Thyroid gland (tissue), 4 donors: ENCODE measurements at regions not wholly inside any gene's neighbourhood (a gene's known extent, or its start where the extent isn't known, plus 50 kb on each side); places are given as distances from the start of the nearest gene placed in this dataset.
"Not testable (repeated sequence)": the region's sequence is repeated elsewhere in the genome, so short reads cannot be mapped to it uniquely, and the experiment has no call there.

ENCODE experiments used
- DNase-seq, 2 donors: peaks; one replicate each; pipeline ENCODE4 v3.0.0-alpha.2; 2019
- H3K27ac ChIP-seq, 3 donors: fragments of 200-600 bp; sonication (generic); 1 replicate in 2 of 3; 2 replicates in 1 of 3; pipeline ENCODE4 v1.5.1; 2016 to 2019; ENCODE audit warnings: mild to moderate bottlenecking in 1 of 3, moderate library complexity in 1 of 3
- H3K27me3 ChIP-seq: fragments of 200-600 bp; sonication (generic); one replicate; pipeline ENCODE4 v1.5.1; 2019
- H3K36me3 ChIP-seq, 2 donors: fragments of 200-600 bp; sonication (generic); one replicate each; pipeline ENCODE4 v1.5.1; 2016 to 2019
- H3K4me1 ChIP-seq, 2 donors: fragments of 200-600 bp; sonication (generic); one replicate each; pipeline ENCODE4 v1.5.1; 2017 to 2019
- H3K4me3 ChIP-seq, 3 donors: fragments of 200-600 bp; sonication (generic); replicated peaks in 1 of 3; 1 replicate in 2 of 3; 2 replicates in 1 of 3; pipeline ENCODE4 v1.5.1; 2016; ENCODE audit warnings: mild to moderate bottlenecking in 1 of 3
- H3K9me3 ChIP-seq: fragments of 200-600 bp; sonication (generic); one replicate; pipeline ENCODE4 v1.5.1; 2017
- POLR2A ChIP-seq, 2 donors: fragments of 450-650 bp; IDR thresholded peaks; one replicate each; pipeline ENCODE4 v1.6.1; 2017; ENCODE audit warnings: antibody characterized with exemption in 2 of 2, mild to moderate bottlenecking in 2 of 2, moderate library complexity in 1 of 2
- WGBS, 2 donors: methylation state at CpG; one replicate each; pipeline ENCODE4 v1.1.5; 2017; 5-methylcytosine and 5-hydroxymethylcytosine counted together
- intact Hi-C: fragments of 100-400 bp; cut with DNase I; formaldehyde crosslinking; loops from one replicate; pipeline ENCODE4 v1.15.1; 2023
- TF ChIP-seq, protein P1 (sequence below), 6 experiments: fragments of 200-600 bp in 3 of 6; fragments of 450-650 bp in 3 of 6; sonication (generic) in 3 of 6; IDR thresholded peaks; one replicate each; pipeline ENCODE4 v1.5.1; 2016 to 2019; ENCODE audit warnings: antibody characterized with exemption in 6 of 6, mild to moderate bottlenecking in 2 of 6, inconsistent platforms in 1 of 6, moderate library complexity in 1 of 6

DNA sequence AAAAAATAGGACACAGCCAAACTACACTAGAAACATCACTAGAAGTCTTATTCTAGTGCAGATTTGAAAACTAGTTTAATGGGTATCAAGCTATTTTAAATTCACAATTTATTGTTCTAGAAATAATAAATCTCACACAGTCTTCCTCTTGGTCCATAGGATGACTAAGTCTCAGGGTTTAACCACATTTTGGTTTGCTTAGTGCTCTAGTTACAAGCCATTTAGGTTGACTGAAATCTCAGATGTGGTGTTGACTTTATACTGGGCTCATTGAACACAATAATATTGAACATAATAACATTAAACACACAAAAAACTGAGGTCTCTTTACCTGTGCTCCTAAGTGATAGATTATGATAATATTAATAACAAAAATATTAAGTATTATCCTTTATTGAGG, 760.3 kb upstream of the CCDC179 start:
- Histone ChIP-seq H3K27me3 (no peaks in the 10 kb centered on the region), H3K36me3 (no peaks in the 10 kb centered on the region), H3K27ac (no peak overlapping the region), H3K9me3 (no peaks in the 10 kb centered on the region), H3K4me1 (no peaks in the 10 kb centered on the region), H3K4me3 (no peak overlapping the region)
- intact Hi-C loops: no loop called here
- DNase-seq: no peak
- no peak for TF ChIP-seq POLR2A (IDR thresholded peaks at IDR 0.05)
- TF ChIP-seq, protein P1, sequence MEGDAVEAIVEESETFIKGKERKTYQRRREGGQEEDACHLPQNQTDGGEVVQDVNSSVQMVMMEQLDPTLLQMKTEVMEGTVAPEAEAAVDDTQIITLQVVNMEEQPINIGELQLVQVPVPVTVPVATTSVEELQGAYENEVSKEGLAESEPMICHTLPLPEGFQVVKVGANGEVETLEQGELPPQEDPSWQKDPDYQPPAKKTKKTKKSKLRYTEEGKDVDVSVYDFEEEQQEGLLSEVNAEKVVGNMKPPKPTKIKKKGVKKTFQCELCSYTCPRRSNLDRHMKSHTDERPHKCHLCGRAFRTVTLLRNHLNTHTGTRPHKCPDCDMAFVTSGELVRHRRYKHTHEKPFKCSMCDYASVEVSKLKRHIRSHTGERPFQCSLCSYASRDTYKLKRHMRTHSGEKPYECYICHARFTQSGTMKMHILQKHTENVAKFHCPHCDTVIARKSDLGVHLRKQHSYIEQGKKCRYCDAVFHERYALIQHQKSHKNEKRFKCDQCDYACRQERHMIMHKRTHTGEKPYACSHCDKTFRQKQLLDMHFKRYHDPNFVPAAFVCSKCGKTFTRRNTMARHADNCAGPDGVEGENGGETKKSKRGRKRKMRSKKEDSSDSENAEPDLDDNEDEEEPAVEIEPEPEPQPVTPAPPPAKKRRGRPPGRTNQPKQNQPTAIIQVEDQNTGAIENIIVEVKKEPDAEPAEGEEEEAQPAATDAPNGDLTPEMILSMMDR (IDR thresholded peaks at IDR 0.05): no peak

DNA sequence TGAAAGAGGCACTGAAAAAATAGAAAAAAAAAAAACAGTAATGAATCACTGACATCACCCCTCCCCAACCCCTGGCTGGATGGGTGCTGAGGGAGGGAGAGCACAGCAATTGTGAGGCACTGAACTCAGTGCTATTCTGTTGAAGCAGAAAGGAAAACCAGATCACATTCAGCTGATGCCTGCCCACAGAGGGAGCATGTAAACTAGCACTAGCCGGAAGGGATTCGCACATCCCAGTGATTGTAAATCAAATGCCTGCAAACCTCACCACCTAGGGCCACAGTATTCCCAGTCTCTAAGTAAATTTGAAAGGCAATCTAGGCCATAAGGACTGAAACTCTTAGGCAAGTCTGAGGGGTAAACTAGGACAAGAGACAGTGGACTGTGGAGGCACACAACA, 772.0 kb upstream of the CCDC179 start:
- TF ChIP-seq, protein P1 (IDR thresholded peaks at IDR 0.05): no peak
- TF ChIP-seq POLR2A (IDR thresholded peaks at IDR 0.05): no peak
- Histone ChIP-seq H3K9me3 (no peaks in the 10 kb centered on the region), H3K4me3 (no peak overlapping the region), H3K27ac (no peak overlapping the region), H3K4me1 (no peaks in the 10 kb centered on the region), H3K36me3 (no peaks in the 10 kb centered on the region), H3K27me3 (no peaks in the 10 kb centered on the region)
- intact Hi-C loops: no loop called here
- DNase-seq: no peak
- 88 to 96% methylated on average over 2 of the region's 2 CpGs for WGBS, 2 donors

DNA sequence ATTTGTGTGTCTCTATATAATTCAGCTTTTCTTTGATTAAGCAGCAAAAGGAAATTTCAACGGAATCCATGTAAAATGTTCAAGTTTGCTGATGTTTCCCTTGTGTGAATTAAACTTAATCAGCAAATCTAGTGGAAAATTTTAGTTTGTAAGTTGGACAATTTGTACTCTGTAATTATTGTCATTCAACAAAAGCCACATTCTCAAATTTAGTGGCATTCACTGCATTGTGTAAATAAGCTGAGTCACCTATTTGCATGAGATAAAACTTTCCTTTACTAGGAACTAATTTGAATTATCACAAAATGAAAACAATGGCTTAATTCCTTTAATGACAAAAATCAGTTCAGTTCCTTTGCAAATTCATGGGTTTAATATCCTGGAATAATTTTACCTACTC, 784.2 kb upstream of the CCDC179 start:
- Histone ChIP-seq H3K27ac (no peak overlapping the region), H3K4me1 (no peaks in the 10 kb centered on the region), H3K4me3 (no peak overlapping the region), H3K36me3 (no peaks in the 10 kb centered on the region), H3K9me3 (no peaks in the 10 kb centered on the region), H3K27me3 (no peaks in the 10 kb centered on the region)
- DNase-seq: no peak
- no peak for TF ChIP-seq POLR2A (IDR thresholded peaks at IDR 0.05)
- TF ChIP-seq, protein P1 (IDR thresholded peaks at IDR 0.05): no peak
- intact Hi-C loops: no loop called here
- 87 to 88% methylated on average over 1 of the region's 1 CpG for WGBS, 2 donors

DNA sequence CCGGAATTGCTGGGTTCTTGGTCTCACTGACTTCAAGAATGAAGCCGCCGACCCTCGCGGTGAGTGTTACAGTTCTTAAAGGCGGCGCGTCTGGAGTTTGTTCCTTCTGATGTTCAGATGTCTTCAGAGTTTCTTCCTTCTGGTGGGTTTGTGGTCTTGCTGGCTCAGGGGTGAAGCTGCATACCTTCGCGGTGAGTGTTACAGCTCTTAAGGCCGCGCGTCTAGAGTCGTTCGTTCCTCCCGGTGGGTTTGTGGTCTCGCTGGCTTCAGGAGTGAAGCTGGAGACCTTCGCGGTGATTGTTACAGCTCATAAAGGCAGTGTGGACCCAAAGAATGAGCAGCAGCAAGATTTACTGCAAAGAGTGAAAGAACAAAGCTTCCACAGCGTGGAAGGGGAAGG, 792.1 kb upstream of the CCDC179 start:
- H3K4me3 ChIP-seq, DNase-seq, H3K27me3 ChIP-seq, H3K27ac ChIP-seq, H3K9me3 ChIP-seq, H3K36me3 ChIP-seq, intact Hi-C loops, H3K4me1 ChIP-seq: not testable (repeated sequence)
- WGBS, 2 donors: 92 to 94% methylated on average over 20 of the region's 20 CpGs

DNA sequence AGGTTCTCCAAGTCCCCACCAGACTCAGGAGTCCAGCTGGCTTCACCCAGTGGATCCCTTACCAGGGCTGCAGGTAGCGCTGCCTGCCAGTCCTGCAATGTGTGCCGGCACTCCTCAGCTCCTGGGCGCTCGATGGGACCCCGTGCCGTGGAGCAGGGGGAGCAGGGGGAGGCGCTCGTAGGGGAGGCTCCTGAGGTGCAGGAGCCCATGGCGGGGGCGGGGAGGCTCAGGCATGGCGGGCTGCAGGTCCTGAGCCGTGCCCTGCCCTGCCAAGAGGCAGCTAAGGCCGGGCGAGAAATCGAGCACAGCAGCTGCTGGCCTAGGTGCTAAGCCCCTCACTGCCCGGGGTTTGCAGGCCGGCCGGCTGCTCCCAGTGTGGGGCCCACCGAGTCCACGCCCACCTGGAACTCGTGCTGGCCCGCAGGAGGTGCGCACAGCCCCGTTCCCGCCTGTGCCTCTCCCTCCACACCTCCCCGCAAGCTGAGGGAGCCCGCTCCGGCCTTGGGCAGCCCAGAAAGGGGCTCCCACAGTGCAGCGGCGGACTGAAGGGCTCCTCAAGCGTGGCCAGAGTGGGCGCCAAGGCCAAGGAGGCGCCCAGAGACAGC, 792.9 kb upstream of the CCDC179 start:
- no peaks in the 10 kb centered on the region for H3K4me1 ChIP-seq
- TF ChIP-seq, protein P1 (IDR thresholded peaks at IDR 0.05): no peak
- TF ChIP-seq POLR2A (IDR thresholded peaks at IDR 0.05): no peak
- no peaks in the 10 kb centered on the region for H3K36me3 ChIP-seq
- H3K27me3 ChIP-seq: no peaks in the 10 kb centered on the region
- DNase-seq: no peak
- H3K4me3 ChIP-seq: no peak overlapping the region
- H3K27ac ChIP-seq: no peak overlapping the region
- WGBS, 2 donors: 93 to 94% methylated on average over 13 to 20 of the region's 33 CpGs
- intact Hi-C loops: no loop called here
- no peaks in the 10 kb centered on the region for H3K9me3 ChIP-seq

GRCh38 chr11:23668324-23668723, 808.0 kb upstream of the CCDC179 start:
- intact Hi-C loops: no loop called here
- H3K4me1 ChIP-seq: no peaks in the 10 kb centered on the region
- H3K4me3 ChIP-seq: no peak overlapping the region
- H3K36me3 ChIP-seq: no peaks in the 10 kb centered on the region
- H3K27me3 ChIP-seq: no peaks in the 10 kb centered on the region
- no peak for DNase-seq
- 88% methylated on average over 1 of the region's 1 CpG for WGBS, 2 donors
- H3K9me3 ChIP-seq: no peaks in the 10 kb centered on the region
- TF ChIP-seq, protein P1 (IDR thresholded peaks at IDR 0.05): no peak
- no peak for TF ChIP-seq POLR2A (IDR thresholded peaks at IDR 0.05)
- no peak overlapping the region for H3K27ac ChIP-seq
